GM13976 (cell line): ENCODE measurements at regions not wholly inside any gene's neighbourhood (a gene's known extent, or its start where the extent isn't known, plus 50 kb on each side); places are given as distances from the start of the nearest gene placed in this dataset.
"Not testable (repeated sequence)": the region's sequence is repeated elsewhere in the genome, so short reads cannot be mapped to it uniquely, and the experiment has no call there.

ENCODE experiments used
- DNase-seq: peaks from one replicate; pipeline ENCODE4 v3.0.0; 2012; ENCODE audit warnings: low spot score
- CTCF ChIP-seq: IDR thresholded peaks from 2 replicates; pipeline ENCODE4 v1.5.1; 2012; ENCODE audit warnings: borderline replicate concordance, mild to moderate bottlenecking; ENCODE audit not compliant: insufficient read depth; ENCODE audit errors: extremely low read depth, missing control alignments, control extremely low read depth
- in situ Hi-C: fragments of 300-500 bp; cut with MboI; formaldehyde crosslinking; loops from one replicate; pipeline ENCODE4 v1.12.0; 2022; ENCODE audit warnings: low sequenced_read_pairs, mixed read lengths, inconsistent platforms; ENCODE audit not compliant: unreplicated experiment

GRCh38 chrX:850471-850916, 219.9 kb downstream of the SHOX start:
- in situ Hi-C loops = no loop called here
- no peak for DNase-seq
- no peak for TF ChIP-seq CTCF

GRCh38 chrX:848386-848785, 217.8 kb downstream of the SHOX start:
- in situ Hi-C loops = no loop called here
- no peak for DNase-seq
- no peak for TF ChIP-seq CTCF

- in situ Hi-C loops = no loop called here
- TF ChIP-seq CTCF = no peak
Measured at GRCh38 chrX:843306-843705, 212.7 kb downstream of the SHOX start.

GRCh38 chrX:840556-840955, 210.0 kb downstream of the SHOX start:
- no peak for TF ChIP-seq CTCF
- no peak for DNase-seq
- in situ Hi-C loops = no loop called here

More at GRCh38 chrX:843306-843705, 212.7 kb downstream of the SHOX start:
- DNase-seq = no peak

- in situ Hi-C loops, DNase-seq: not testable (repeated sequence)
Measured at GRCh38 chrX:838666-839065, 208.1 kb downstream of the SHOX start.

GRCh38 chrX:835857-836256, 205.3 kb downstream of the SHOX start:
- in situ Hi-C loops, DNase-seq: not testable (repeated sequence)

- TF ChIP-seq CTCF = no peak
- in situ Hi-C loops = no loop called here
- no peak for DNase-seq
Measured at GRCh38 chrX:830532-830931, 199.9 kb downstream of the SHOX start.

- TF ChIP-seq CTCF = no peak
- no peak for DNase-seq
- in situ Hi-C loops = no loop called here
Measured at GRCh38 chrX:829145-829544, 198.6 kb downstream of the SHOX start.
